ENCODE measurements at regions not wholly inside any gene's neighbourhood (a gene's known extent, or its start where the extent isn't known, plus 50 kb on each side); places are given as distances from the start of the nearest gene placed in this dataset.

- TF ChIP-seq CTCF (IDR thresholded peaks at IDR 0.05) (no peak), EZH2 (IDR thresholded peaks at IDR 0.05) (no peak), EZH2phosphoT487 (IDR thresholded peaks at IDR 0.05) (no peak)
Observed at GRCh38 chr1:214993419-214993818, 89.1 kb upstream of the KCNK2 start.
